Epithelial cell of proximal tubule (primary cell): ENCODE measurements at regions not wholly inside any gene's neighbourhood (a gene's known extent, or its start where the extent isn't known, plus 50 kb on each side); places are given as distances from the start of the nearest gene placed in this dataset.

Source experiments
- DNase-seq: peaks from one replicate; pipeline ENCODE4 v3.0.0-alpha.2; 2011; ENCODE audit warnings: low read depth
- H3K4me3 ChIP-seq: 2 replicates; pipeline ENCODE4 v1.5.1; 2011; ENCODE audit warnings: low read depth, mild to moderate bottlenecking, low read length
- CTCF ChIP-seq: conservative IDR thresholded peaks from 2 replicates; pipeline ENCODE4 v1.5.1; 2012; ENCODE audit warnings: low read depth, mild to moderate bottlenecking, low read length

GRCh38 chr6:147138835-147139234 is 65.4 kb upstream of the STXBP5 start:
- no peak overlapping the region for H3K4me3 ChIP-seq
- DNase-seq: no peak
- no peak for TF ChIP-seq CTCF

GRCh38 chr6:147141711-147142308 is 62.4 kb upstream of the STXBP5 start:
- no peak for TF ChIP-seq CTCF
- H3K4me3 ChIP-seq: no peak overlapping the region
- no peak for DNase-seq

GRCh38 chr6:147142684-147143245 is 61.5 kb upstream of the STXBP5 start:
- H3K4me3 ChIP-seq: no peak overlapping the region
- DNase-seq: no peak
- no peak for TF ChIP-seq CTCF

GRCh38 chr6:147149092-147149491 is 55.1 kb upstream of the STXBP5 start:
- no peak for DNase-seq
- no peak overlapping the region for H3K4me3 ChIP-seq
- no peak for TF ChIP-seq CTCF

GRCh38 chr6:147149826-147150225 is 54.4 kb upstream of the STXBP5 start:
- H3K4me3 ChIP-seq: no peak overlapping the region
- no peak for DNase-seq
- no peak for TF ChIP-seq CTCF

- DNase-seq: no peak
- TF ChIP-seq CTCF: no peak
- no peak overlapping the region for H3K4me3 ChIP-seq
These were observed 53.9 kb upstream of the STXBP5 start for GRCh38 chr6:147150293-147150692.
